ENCODE measurements at regions not wholly inside any gene's neighbourhood (a gene's known extent, or its start where the extent isn't known, plus 50 kb on each side); places are given as distances from the start of the nearest gene placed in this dataset.

- TF ChIP-seq ZBTB33 (IDR thresholded peaks at IDR 0.05; ENCODE audit: borderline replicate concordance, low read depth) = no peak
- TF ChIP-seq MEF2A (IDR thresholded peaks at IDR 0.05; ENCODE audit: borderline replicate concordance, low read depth) = no peak
- no peak for TF ChIP-seq PBX3 (IDR thresholded peaks at IDR 0.05)
- no peak for TF ChIP-seq CHD2 (IDR thresholded peaks at IDR 0.05; ENCODE audit: low read length, partially characterized antibody)
- no peak for TF ChIP-seq REST (IDR thresholded peaks at IDR 0.05; ENCODE audit: low read depth, low read length)
These were observed 816.2 kb upstream of the ATXN8OS start (continued) for GRCh38 chr13:69291292-69291906.

GRCh38 chr13:69288026-69288425 is 819.6 kb upstream of the ATXN8OS start:
- Histone ChIP-seq H3K4me1 (ENCODE audit: control insufficient read depth in 1 of 2, insufficient read depth in 2 of 2, low read depth in 1 of 2, low read length in 1 of 2) (no peaks in the 10 kb centered on the region), H3K9me3 (no peaks in the 10 kb centered on the region), H3K36me3 (replicated peaks in 1 of 2; ENCODE audit: control insufficient read depth in 1 of 2, insufficient read depth in 2 of 2, low read length in 1 of 2) (no peaks in the 10 kb centered on the region), H3K27me3 (ENCODE audit: insufficient read depth) (no peaks in the 10 kb centered on the region), H2AFZ (ENCODE audit: low read depth) (no peak overlapping the region), H3K4me3 (ENCODE audit: low read depth in 2 of 2, low read length in 1 of 2) (no peak overlapping the region), H4K20me1 (ENCODE audit: insufficient read depth) (no peaks in the 10 kb centered on the region), H3K9me2 (no peaks in the 10 kb centered on the region), H3K79me2 (ENCODE audit: insufficient read depth) (no peaks in the 10 kb centered on the region), H3K27ac (ENCODE audit: low read depth in 2 of 2, low read length in 1 of 2) (no peak overlapping the region), H3K9ac (no peak overlapping the region), H3F3A (replicated peaks; ENCODE audit: insufficient read depth) (no peaks in the 10 kb centered on the region), H3K4me2 (no peak overlapping the region)
- CTCF ChIA-PET = no interaction called here
- TF ChIP-seq ZBTB33 (IDR thresholded peaks at IDR 0.05; ENCODE audit: borderline replicate concordance, low read depth) (no peak), JUND (IDR thresholded peaks at IDR 0.05) (no peak), REST (IDR thresholded peaks at IDR 0.05; ENCODE audit: low read depth, low read length) (no peak), ELF1 (IDR thresholded peaks at IDR 0.05) (no peak), USF2 (IDR thresholded peaks at IDR 0.05; ENCODE audit: borderline replicate concordance, low read depth, low read length) (no peak), FOSL2 (IDR thresholded peaks at IDR 0.05; ENCODE audit: borderline replicate concordance, low read depth) (no peak)
- POLR2A ChIA-PET = no interaction called here
- DNase-seq = no peak

All from SK-N-SH (cell line).